Mucosa of descending colon (tissue), 3 donors: ENCODE measurements at regions not wholly inside any gene's neighbourhood (a gene's known extent, or its start where the extent isn't known, plus 50 kb on each side); places are given as distances from the start of the nearest gene placed in this dataset.

Source experiments
- ATAC-seq: fragments of 200-7000 bp; cut with Tn5 transposase; one replicate; pipeline ENCODE4 v1.9.1; 2020; ENCODE audit warnings: mild to moderate bottlenecking, moderate library complexity
- DNase-seq, 3 donors: peaks; one replicate each; pipeline ENCODE4 v3.0.0-alpha.2; 2020
- H3K36me3 ChIP-seq: fragments of 200-600 bp; one replicate; pipeline ENCODE4 v1.8.0; 2021; ENCODE audit warnings: low read depth, mild to moderate bottlenecking
- H3K4me1 ChIP-seq: fragments of 200-600 bp; one replicate; pipeline ENCODE4 v1.8.0; 2021; ENCODE audit warnings: low read depth, mild to moderate bottlenecking
- H3K4me3 ChIP-seq: fragments of 200-600 bp; one replicate; pipeline ENCODE4 v1.8.0; 2021; ENCODE audit warnings: mild to moderate bottlenecking
- H3K9me3 ChIP-seq: fragments of 200-600 bp; one replicate; pipeline ENCODE4 v1.8.0; 2021; ENCODE audit warnings: mild to moderate bottlenecking
- intact Hi-C, 2 donors: fragments of 100-400 bp; cut with DNase I in 1 of 2; cut with micrococcal nuclease in 1 of 2; formaldehyde crosslinking; loops; one replicate each; pipeline versions ENCODE4 v1.11.0 to v1.11.1; 2022; cut with DNase I, micrococcal nuclease
- TF ChIP-seq, protein P1 (sequence below): fragments of 200-600 bp; IDR thresholded peaks from one replicate; pipeline ENCODE4 v1.8.0; 2022; ENCODE audit warnings: antibody characterized with exemption, mild to moderate bottlenecking
- donor health status: DM: no; HTN: no; CAD: no; lungs with moderate emphysema.
- donor health status: DM: no; HTN: no; CAD: no.
- donor health status: DM: no; HTN: yes; CAD: no.

- DNase-seq (no peak), ATAC-seq (no peak)
- Histone ChIP-seq H3K36me3 (no peaks in the 10 kb centered on the region), H3K4me3 (no peak overlapping the region), H3K4me1 (no peaks in the 10 kb centered on the region), H3K9me3 (no peaks in the 10 kb centered on the region)
- intact Hi-C loops: no loop called here
- TF ChIP-seq, protein P1, sequence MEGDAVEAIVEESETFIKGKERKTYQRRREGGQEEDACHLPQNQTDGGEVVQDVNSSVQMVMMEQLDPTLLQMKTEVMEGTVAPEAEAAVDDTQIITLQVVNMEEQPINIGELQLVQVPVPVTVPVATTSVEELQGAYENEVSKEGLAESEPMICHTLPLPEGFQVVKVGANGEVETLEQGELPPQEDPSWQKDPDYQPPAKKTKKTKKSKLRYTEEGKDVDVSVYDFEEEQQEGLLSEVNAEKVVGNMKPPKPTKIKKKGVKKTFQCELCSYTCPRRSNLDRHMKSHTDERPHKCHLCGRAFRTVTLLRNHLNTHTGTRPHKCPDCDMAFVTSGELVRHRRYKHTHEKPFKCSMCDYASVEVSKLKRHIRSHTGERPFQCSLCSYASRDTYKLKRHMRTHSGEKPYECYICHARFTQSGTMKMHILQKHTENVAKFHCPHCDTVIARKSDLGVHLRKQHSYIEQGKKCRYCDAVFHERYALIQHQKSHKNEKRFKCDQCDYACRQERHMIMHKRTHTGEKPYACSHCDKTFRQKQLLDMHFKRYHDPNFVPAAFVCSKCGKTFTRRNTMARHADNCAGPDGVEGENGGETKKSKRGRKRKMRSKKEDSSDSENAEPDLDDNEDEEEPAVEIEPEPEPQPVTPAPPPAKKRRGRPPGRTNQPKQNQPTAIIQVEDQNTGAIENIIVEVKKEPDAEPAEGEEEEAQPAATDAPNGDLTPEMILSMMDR: no peak
Observed at GRCh38 chr21:31529406-31529805, 130.1 kb upstream of the SOD1 start.

GRCh38 chr21:31526040-31526439 is 133.5 kb upstream of the SOD1 start:
- Histone ChIP-seq H3K4me1 (no peaks in the 10 kb centered on the region), H3K36me3 (no peaks in the 10 kb centered on the region), H3K9me3 (no peaks in the 10 kb centered on the region), H3K4me3 (no peak overlapping the region)
- no peak for DNase-seq
- ATAC-seq: no peak
- intact Hi-C loops: no loop called here
- TF ChIP-seq, protein P1: no peak

DNA sequence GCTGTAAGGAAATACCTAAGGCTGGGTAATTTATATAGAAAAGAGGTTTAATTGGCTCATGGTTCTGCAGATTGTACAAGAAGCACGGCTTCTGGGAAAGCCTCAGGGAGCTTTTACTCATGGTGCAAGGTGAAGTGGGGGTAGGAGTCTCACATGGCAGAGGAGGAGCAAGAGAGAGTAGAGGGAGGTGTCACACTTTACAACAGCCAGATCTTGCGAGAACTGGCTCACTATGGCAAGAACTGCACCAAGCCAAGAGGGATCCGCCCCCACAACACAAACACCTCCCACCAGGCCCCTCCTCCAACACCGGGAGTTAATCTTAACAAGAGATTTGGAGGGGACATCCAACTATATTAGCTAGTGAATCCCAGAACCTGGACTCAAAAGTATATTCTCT is 135.4 kb upstream of the SOD1 start:
- Histone ChIP-seq H3K36me3 (no peaks in the 10 kb centered on the region), H3K4me1 (no peaks in the 10 kb centered on the region), H3K4me3 (no peak overlapping the region), H3K9me3 (no peaks in the 10 kb centered on the region)
- ATAC-seq (peak; percentile 22), DNase-seq (no peak)
- TF ChIP-seq, protein P1: no peak
- intact Hi-C loops: no loop called here

DNA sequence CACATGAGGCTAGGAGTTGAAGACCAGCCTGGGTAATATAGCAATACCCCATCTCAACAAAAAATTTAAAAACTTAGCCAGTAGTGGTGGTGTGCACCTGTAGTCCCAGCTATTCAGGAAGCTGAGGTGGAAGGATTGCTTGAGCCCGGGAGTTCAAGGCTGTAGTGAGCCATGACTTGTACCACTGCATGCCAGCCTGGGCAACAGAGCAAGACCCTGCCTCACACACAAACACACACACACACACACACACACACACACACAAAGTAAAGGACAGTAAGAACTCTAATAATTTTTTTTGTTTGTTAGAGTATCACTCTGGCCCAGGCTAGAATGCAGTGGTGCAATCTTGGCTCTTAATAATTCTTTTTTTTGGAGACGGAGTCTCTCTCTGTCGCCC is 138.0 kb upstream of the SOD1 start:
- TF ChIP-seq, protein P1: no peak
- DNase-seq: no peak
- no peak for ATAC-seq
- H3K36me3 ChIP-seq: no peaks in the 10 kb centered on the region
- H3K4me3 ChIP-seq: no peak overlapping the region
- no peaks in the 10 kb centered on the region for H3K9me3 ChIP-seq
- H3K4me1 ChIP-seq: no peaks in the 10 kb centered on the region
- intact Hi-C loops: no loop called here

GRCh38 chr21:31520561-31521098 is 138.9 kb upstream of the SOD1 start:
- ATAC-seq (peak; percentile 31), DNase-seq (no peak)
- TF ChIP-seq, protein P1: no peak
- Histone ChIP-seq H3K9me3 (no peaks in the 10 kb centered on the region), H3K36me3 (no peaks in the 10 kb centered on the region), H3K4me3 (no peak overlapping the region), H3K4me1 (no peaks in the 10 kb centered on the region)
- intact Hi-C loops: no loop called here

- DNase-seq: no peak
- TF ChIP-seq, protein P1: no peak
- no peaks in the 10 kb centered on the region for H3K9me3 ChIP-seq
- intact Hi-C loops: no loop called here
- no peak overlapping the region for H3K4me3 ChIP-seq
- no peak for ATAC-seq
- H3K36me3 ChIP-seq: no peaks in the 10 kb centered on the region
- no peaks in the 10 kb centered on the region for H3K4me1 ChIP-seq
Observed at GRCh38 chr21:31518580-31518979, 140.9 kb upstream of the SOD1 start.
